Skeletal muscle satellite cell (primary cell): ENCODE measurements at regions not wholly inside any gene's neighbourhood (a gene's known extent, or its start where the extent isn't known, plus 50 kb on each side); places are given as distances from the start of the nearest gene placed in this dataset.

Experiments used
- H3K27me3 ChIP-seq: 2 replicates; pipeline ENCODE4 v1.7.0; 2013; ENCODE audit warnings: low read length; ENCODE audit not compliant: control insufficient read depth, insufficient read depth
- H3K36me3 ChIP-seq: 2 replicates; pipeline ENCODE4 v1.7.0; 2013; ENCODE audit warnings: mild to moderate bottlenecking, control low read depth, low read length; ENCODE audit not compliant: insufficient read depth
- H3K4me1 ChIP-seq: 2 replicates; pipeline ENCODE4 v1.7.0; 2013; ENCODE audit warnings: low read length; ENCODE audit not compliant: control insufficient read depth, insufficient read depth
- H3K4me2 ChIP-seq: 2 replicates; pipeline ENCODE4 v1.7.0; 2013; ENCODE audit warnings: mild to moderate bottlenecking, low read length
- H3K4me3 ChIP-seq: 2 replicates; pipeline ENCODE4 v1.7.0; 2013; ENCODE audit warnings: low read length
- H3K9ac ChIP-seq: 2 replicates; pipeline ENCODE4 v1.7.0; 2013; ENCODE audit warnings: mild to moderate bottlenecking, low read depth, low read length, moderate library complexity
- H3K9me3 ChIP-seq: replicated peaks from 2 replicates; pipeline ENCODE4 v1.7.0; 2013; ENCODE audit warnings: mild to moderate bottlenecking, control low read depth, low read length

DNA sequence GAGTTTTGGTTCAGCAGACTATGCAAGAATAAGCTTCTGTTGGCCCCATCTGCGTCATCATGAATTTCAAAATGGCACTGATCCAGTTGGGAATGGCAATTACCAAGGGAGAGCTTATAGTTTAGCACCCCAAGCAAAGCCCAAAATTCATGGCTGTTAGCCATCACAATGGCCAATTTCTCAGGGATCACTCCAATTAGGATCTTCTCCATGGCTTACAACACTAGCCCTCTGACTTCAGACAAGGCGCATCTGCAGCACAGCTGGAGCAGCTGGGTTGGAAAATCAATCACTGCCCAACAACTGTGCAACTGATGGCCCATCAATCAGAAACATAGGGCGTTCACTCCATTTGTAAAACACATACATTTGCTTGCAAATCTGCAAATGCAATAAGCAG is 273.6 kb downstream of the SRBD1 start:
- H3K4me1 ChIP-seq = no peaks in the 10 kb centered on the region
- no peak overlapping the region for H3K4me3 ChIP-seq
- H3K9ac ChIP-seq = no peak overlapping the region
- H3K9me3 ChIP-seq = no peaks in the 10 kb centered on the region
- no peaks in the 10 kb centered on the region for H3K27me3 ChIP-seq
- H3K36me3 ChIP-seq = no peaks in the 10 kb centered on the region
- H3K4me2 ChIP-seq = no peak overlapping the region

GRCh38 chr2:45334205-45334604 is 276.9 kb downstream of the SRBD1 start:
- no peaks in the 10 kb centered on the region for H3K36me3 ChIP-seq
- no peaks in the 10 kb centered on the region for H3K27me3 ChIP-seq
- no peak overlapping the region for H3K4me3 ChIP-seq
- H3K4me1 ChIP-seq = peaks cover 24% of the 10 kb centered on the region
- H3K4me2 ChIP-seq = no peak overlapping the region
- H3K9ac ChIP-seq = no peak overlapping the region
- no peaks in the 10 kb centered on the region for H3K9me3 ChIP-seq

- no peak overlapping the region for H3K4me2 ChIP-seq
- peaks cover 30% of the 10 kb centered on the region for H3K4me1 ChIP-seq
- no peaks in the 10 kb centered on the region for H3K9me3 ChIP-seq
- no peaks in the 10 kb centered on the region for H3K36me3 ChIP-seq
- no peaks in the 10 kb centered on the region for H3K27me3 ChIP-seq
- H3K4me3 ChIP-seq = no peak overlapping the region
- H3K9ac ChIP-seq = no peak overlapping the region
These were observed 278.5 kb downstream of the SRBD1 start for GRCh38 chr2:45332567-45332966.

DNA sequence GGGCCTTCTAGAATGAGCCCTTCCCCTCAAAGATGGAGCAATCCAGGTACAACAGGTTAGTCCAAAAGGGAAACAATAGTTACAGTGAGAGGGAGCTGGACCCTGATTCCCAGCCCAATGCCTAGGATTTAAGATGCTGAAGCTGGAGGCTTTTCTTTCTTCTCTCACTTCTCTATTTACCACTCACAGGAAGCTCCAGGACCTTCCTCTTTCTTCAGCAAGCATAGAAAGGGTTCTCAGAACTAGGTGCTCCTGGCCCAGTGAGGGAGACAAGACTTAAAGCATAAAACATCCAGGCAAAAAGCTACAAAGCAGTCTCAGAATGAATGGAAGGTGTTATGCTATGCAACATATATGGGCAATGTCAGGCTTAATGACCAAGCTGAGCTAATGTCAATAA is 279.0 kb downstream of the SRBD1 start:
- Histone ChIP-seq H3K4me1 (peaks cover 30% of the 10 kb centered on the region), H3K27me3 (no peaks in the 10 kb centered on the region), H3K4me2 (no peak overlapping the region), H3K9ac (no peak overlapping the region), H3K9me3 (no peaks in the 10 kb centered on the region), H3K4me3 (no peak overlapping the region), H3K36me3 (no peaks in the 10 kb centered on the region)

GRCh38 chr2:45331410-45331786 is 279.7 kb downstream of the SRBD1 start:
- peaks cover 30% of the 10 kb centered on the region for H3K4me1 ChIP-seq
- H3K4me2 ChIP-seq = no peak overlapping the region
- no peaks in the 10 kb centered on the region for H3K36me3 ChIP-seq
- no peak overlapping the region for H3K4me3 ChIP-seq
- peak overlapping the region; percentile 67 for H3K9ac ChIP-seq
- no peaks in the 10 kb centered on the region for H3K9me3 ChIP-seq
- H3K27me3 ChIP-seq = no peaks in the 10 kb centered on the region

DNA sequence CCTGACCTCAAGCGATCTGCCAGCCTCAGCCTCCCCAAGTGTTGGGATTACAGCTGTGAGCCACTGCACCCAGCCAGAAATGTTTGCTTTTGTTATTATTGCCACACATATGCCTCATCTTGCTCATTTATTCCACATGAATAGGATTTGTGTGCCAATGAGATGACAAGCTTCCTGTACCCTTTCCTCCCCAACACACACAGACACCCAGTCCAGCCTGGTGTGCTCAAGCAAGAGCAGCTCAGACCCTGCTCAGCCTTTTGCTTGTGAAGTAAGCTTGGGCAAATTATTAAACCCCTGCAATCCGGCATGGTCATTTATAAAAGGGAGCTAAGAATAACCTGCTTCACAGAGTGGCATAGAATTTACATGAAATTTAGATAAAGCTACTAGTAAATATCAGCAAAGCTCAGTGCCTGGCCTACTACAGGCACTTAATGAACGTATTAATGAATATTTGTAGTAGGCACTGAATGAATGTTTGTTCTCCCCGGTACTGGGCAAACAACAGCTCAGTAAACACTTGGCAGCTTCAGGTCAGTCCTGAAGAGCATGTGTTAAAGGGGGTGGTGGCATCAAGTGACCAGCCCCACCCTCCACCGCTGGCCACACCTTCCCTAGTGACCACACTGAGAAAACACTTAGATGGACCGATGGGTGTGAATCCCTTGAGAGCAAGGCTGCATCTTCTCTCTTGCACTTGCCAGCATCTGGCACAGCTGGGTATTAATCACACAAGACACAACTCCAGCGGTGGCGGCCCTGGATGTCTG is 280.2 kb downstream of the SRBD1 start:
- Histone ChIP-seq H3K9me3 (no peaks in the 10 kb centered on the region), H3K9ac (peak overlapping the region; percentile 67), H3K4me2 (no peak overlapping the region), H3K36me3 (no peaks in the 10 kb centered on the region), H3K4me3 (no peak overlapping the region), H3K4me1 (peaks cover 30% of the 10 kb centered on the region), H3K27me3 (no peaks in the 10 kb centered on the region)

DNA sequence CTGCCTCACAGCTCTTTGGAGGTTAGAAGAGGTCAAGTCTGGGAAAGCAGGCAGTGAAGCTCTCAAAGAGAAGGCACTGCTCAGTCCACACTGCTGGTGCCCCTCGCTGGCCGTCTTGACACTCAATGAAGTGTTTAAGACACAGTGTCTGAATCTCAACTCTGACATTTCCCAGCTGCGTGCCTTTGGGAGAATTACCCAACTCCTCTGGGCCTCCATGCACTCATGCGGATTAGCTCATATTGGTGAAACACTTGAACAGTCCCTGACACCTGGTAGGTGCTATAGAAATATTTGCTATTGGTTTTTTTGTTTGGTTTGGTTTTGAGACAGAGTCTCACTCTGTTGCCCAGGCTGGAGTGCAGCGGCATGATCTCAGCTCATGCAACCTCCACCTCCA is 281.0 kb downstream of the SRBD1 start:
- Histone ChIP-seq H3K27me3 (no peaks in the 10 kb centered on the region), H3K4me3 (no peak overlapping the region), H3K36me3 (no peaks in the 10 kb centered on the region), H3K4me2 (no peak overlapping the region), H3K9ac (no peak overlapping the region), H3K4me1 (peaks cover 30% of the 10 kb centered on the region), H3K9me3 (no peaks in the 10 kb centered on the region)

- H3K4me1 ChIP-seq = peaks cover 30% of the 10 kb centered on the region
- no peak overlapping the region for H3K9ac ChIP-seq
- H3K9me3 ChIP-seq = no peaks in the 10 kb centered on the region
- no peaks in the 10 kb centered on the region for H3K36me3 ChIP-seq
- H3K4me2 ChIP-seq = no peak overlapping the region
- no peaks in the 10 kb centered on the region for H3K27me3 ChIP-seq
- no peak overlapping the region for H3K4me3 ChIP-seq
These were observed 281.9 kb downstream of the SRBD1 start for GRCh38 chr2:45329045-45329677.

- H3K4me2 ChIP-seq = no peak overlapping the region
- H3K4me1 ChIP-seq = peaks cover 30% of the 10 kb centered on the region
- H3K4me3 ChIP-seq = no peak overlapping the region
- H3K36me3 ChIP-seq = no peaks in the 10 kb centered on the region
- H3K9ac ChIP-seq = no peak overlapping the region
- H3K27me3 ChIP-seq = no peaks in the 10 kb centered on the region
- no peaks in the 10 kb centered on the region for H3K9me3 ChIP-seq
These were observed 282.7 kb downstream of the SRBD1 start for GRCh38 chr2:45328264-45328870.

- no peaks in the 10 kb centered on the region for H3K27me3 ChIP-seq
- H3K4me1 ChIP-seq = no peaks in the 10 kb centered on the region
- H3K9ac ChIP-seq = no peak overlapping the region
- H3K36me3 ChIP-seq = no peaks in the 10 kb centered on the region
- no peak overlapping the region for H3K4me3 ChIP-seq
- no peaks in the 10 kb centered on the region for H3K9me3 ChIP-seq
- no peak overlapping the region for H3K4me2 ChIP-seq
These were observed 287.7 kb downstream of the SRBD1 start for GRCh38 chr2:45323344-45323743.

- H3K27me3 ChIP-seq = no peaks in the 10 kb centered on the region
- no peaks in the 10 kb centered on the region for H3K36me3 ChIP-seq
- peaks cover 13% of the 10 kb centered on the region for H3K4me1 ChIP-seq
These were observed 290.1 kb downstream of the SRBD1 start for GRCh38 chr2:45320956-45321355.

More at GRCh38 chr2:45320956-45321355, 290.1 kb downstream of the SRBD1 start:
- no peak overlapping the region for H3K9ac ChIP-seq
- H3K4me2 ChIP-seq = no peak overlapping the region
- no peak overlapping the region for H3K4me3 ChIP-seq
- no peaks in the 10 kb centered on the region for H3K9me3 ChIP-seq
